GM18867 (cell line): ENCODE measurements at regions not wholly inside any gene's neighbourhood (a gene's known extent, or its start where the extent isn't known, plus 50 kb on each side); places are given as distances from the start of the nearest gene placed in this dataset.
A peak's percentile ranks its signal among the peaks of the same experiment; 100 is the strongest.

ENCODE experiments used
- ATAC-seq: cut with Tn5 transposase; IDR thresholded peaks from one replicate; pipeline ENCODE4 v1.9.1; 2021; ENCODE audit warnings: mild to moderate bottlenecking, moderate library complexity; ENCODE audit not compliant: unreplicated experiment

- peak; percentile 48 for ATAC-seq
These were observed 532.5 kb upstream of the MGMT start for GRCh38 chr10:128934492-128934891.

GRCh38 chr10:128936392-128936791 is 530.6 kb upstream of the MGMT start:
- no peak for ATAC-seq

- no peak for ATAC-seq
These were observed 528.5 kb upstream of the MGMT start for GRCh38 chr10:128938558-128938957.

GRCh38 chr10:128940081-128940480 is 527.0 kb upstream of the MGMT start:
- ATAC-seq = no peak

- no peak for ATAC-seq
These were observed 523.9 kb upstream of the MGMT start for GRCh38 chr10:128943111-128943510.

GRCh38 chr10:128945398-128945797 is 521.6 kb upstream of the MGMT start:
- ATAC-seq = no peak

GRCh38 chr10:128950159-128950915 is 516.7 kb upstream of the MGMT start:
- no peak for ATAC-seq

- no peak for ATAC-seq
These were observed 516.1 kb upstream of the MGMT start for GRCh38 chr10:128950916-128951275.

GRCh38 chr10:128952856-128953255 is 514.2 kb upstream of the MGMT start:
- no peak for ATAC-seq

GRCh38 chr10:128956149-128956548 is 510.9 kb upstream of the MGMT start:
- ATAC-seq = no peak

GRCh38 chr10:128957221-128957620 is 509.8 kb upstream of the MGMT start:
- ATAC-seq = no peak

GRCh38 chr10:128958834-128959690 is 508.0 kb upstream of the MGMT start:
- no peak for ATAC-seq

- ATAC-seq = no peak
These were observed 507.3 kb upstream of the MGMT start for GRCh38 chr10:128959746-128960145.

GRCh38 chr10:128960517-128960916 is 506.5 kb upstream of the MGMT start:
- no peak for ATAC-seq

- ATAC-seq = no peak
These were observed 504.9 kb upstream of the MGMT start for GRCh38 chr10:128962182-128962581.

- ATAC-seq = no peak
These were observed 503.6 kb upstream of the MGMT start for GRCh38 chr10:128963211-128964099.

GRCh38 chr10:128964100-128964403 is 503.0 kb upstream of the MGMT start:
- ATAC-seq = no peak

GRCh38 chr10:128967980-128968756 is 498.9 kb upstream of the MGMT start:
- no peak for ATAC-seq

GRCh38 chr10:128969551-128969950 is 497.5 kb upstream of the MGMT start:
- no peak for ATAC-seq

- ATAC-seq = no peak
These were observed 495.5 kb upstream of the MGMT start for GRCh38 chr10:128971374-128972035.
